ENCODE measurements at regions not wholly inside any gene's neighbourhood (a gene's known extent, or its start where the extent isn't known, plus 50 kb on each side); places are given as distances from the start of the nearest gene placed in this dataset.

DNA sequence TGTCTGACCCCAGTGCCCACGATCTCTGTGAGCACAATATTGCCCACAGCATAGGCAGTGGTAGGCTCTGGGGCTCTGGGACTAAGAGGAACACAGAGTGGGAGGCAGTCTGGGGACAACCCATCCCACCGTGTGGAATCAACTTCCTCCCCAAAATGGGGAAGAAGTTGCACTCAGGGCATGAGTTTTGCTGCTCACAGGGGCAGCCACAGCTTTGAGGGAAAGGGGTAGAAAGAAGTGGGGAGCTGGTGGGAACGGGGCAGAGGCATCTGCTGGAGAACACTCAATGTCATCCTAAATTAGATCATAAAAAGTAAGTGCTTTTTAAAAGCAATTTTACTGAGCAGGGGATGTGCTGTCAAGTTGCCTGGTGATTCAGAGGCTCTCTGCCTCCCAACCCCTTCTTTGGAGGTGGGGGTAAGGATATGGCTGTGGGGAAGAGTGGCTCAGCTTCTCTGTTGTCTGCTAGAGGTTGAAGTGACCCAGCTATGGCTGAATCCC is 233.8 kb upstream of the NCAM1 start:
- H3K4me1 ChIP-seq (ENCODE audit: control insufficient read depth, insufficient read depth, low read length, poor library complexity, severe bottlenecking): no peaks in the 10 kb centered on the region
- no peak for DNase-seq
- no peaks in the 10 kb centered on the region for H3K9me3 ChIP-seq (ENCODE audit: control insufficient read depth, low read length)
- no peaks in the 10 kb centered on the region for H3K27me3 ChIP-seq (replicated peaks; ENCODE audit: control insufficient read depth, insufficient read depth, low read length, poor library complexity, severe bottlenecking)
- no peaks in the 10 kb centered on the region for H3K36me3 ChIP-seq (ENCODE audit: control insufficient read depth, insufficient read depth, low read length)
- H3K27ac ChIP-seq (ENCODE audit: insufficient read depth, low read length, poor library complexity, severe bottlenecking): no peak overlapping the region
- no peak overlapping the region for H3K4me3 ChIP-seq (ENCODE audit: insufficient read depth, low read depth, low read length, poor library complexity, severe bottlenecking)

GRCh38 chr11:112728288-112728687 is 232.9 kb upstream of the NCAM1 start:
- Histone ChIP-seq H3K4me3 (ENCODE audit: insufficient read depth, low read depth, low read length, poor library complexity, severe bottlenecking) (no peak overlapping the region), H3K36me3 (ENCODE audit: control insufficient read depth, insufficient read depth, low read length) (no peaks in the 10 kb centered on the region), H3K4me1 (ENCODE audit: control insufficient read depth, insufficient read depth, low read length, poor library complexity, severe bottlenecking) (no peaks in the 10 kb centered on the region), H3K27ac (ENCODE audit: insufficient read depth, low read length, poor library complexity, severe bottlenecking) (no peak overlapping the region), H3K9me3 (ENCODE audit: control insufficient read depth, low read length) (no peaks in the 10 kb centered on the region), H3K27me3 (replicated peaks; ENCODE audit: control insufficient read depth, insufficient read depth, low read length, poor library complexity, severe bottlenecking) (no peaks in the 10 kb centered on the region)
- no peak for DNase-seq

GRCh38 chr11:112728716-112729115 is 232.5 kb upstream of the NCAM1 start:
- Histone ChIP-seq H3K4me1 (ENCODE audit: control insufficient read depth, insufficient read depth, low read length, poor library complexity, severe bottlenecking) (no peaks in the 10 kb centered on the region), H3K9me3 (ENCODE audit: control insufficient read depth, low read length) (no peaks in the 10 kb centered on the region), H3K27me3 (replicated peaks; ENCODE audit: control insufficient read depth, insufficient read depth, low read length, poor library complexity, severe bottlenecking) (no peaks in the 10 kb centered on the region), H3K36me3 (ENCODE audit: control insufficient read depth, insufficient read depth, low read length) (no peaks in the 10 kb centered on the region), H3K27ac (ENCODE audit: insufficient read depth, low read length, poor library complexity, severe bottlenecking) (no peak overlapping the region), H3K4me3 (ENCODE audit: insufficient read depth, low read depth, low read length, poor library complexity, severe bottlenecking) (no peak overlapping the region)
- no peak for DNase-seq

DNA sequence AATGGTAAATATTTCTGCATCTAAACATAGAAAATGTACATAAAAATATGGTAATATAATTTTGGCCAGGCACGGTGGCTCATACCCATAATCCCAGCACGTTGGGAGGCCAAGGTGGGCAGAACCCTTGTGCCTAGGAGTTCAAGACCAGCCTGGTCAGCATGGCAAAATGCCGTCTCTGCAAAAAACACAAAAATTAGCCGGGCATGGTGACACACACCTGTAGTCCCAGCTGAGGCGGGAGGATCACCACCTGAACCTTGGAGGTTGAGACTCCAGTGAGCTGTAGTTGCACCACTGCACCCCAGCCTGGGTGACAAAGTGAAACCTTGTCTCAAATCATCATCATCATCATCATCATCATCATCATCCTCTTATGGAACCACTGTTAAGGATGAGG is 230.6 kb upstream of the NCAM1 start:
- no peak overlapping the region for H3K4me3 ChIP-seq (ENCODE audit: insufficient read depth, low read depth, low read length, poor library complexity, severe bottlenecking)
- H3K27me3 ChIP-seq (replicated peaks; ENCODE audit: control insufficient read depth, insufficient read depth, low read length, poor library complexity, severe bottlenecking): no peaks in the 10 kb centered on the region
- no peaks in the 10 kb centered on the region for H3K36me3 ChIP-seq (ENCODE audit: control insufficient read depth, insufficient read depth, low read length)
- H3K4me1 ChIP-seq (ENCODE audit: control insufficient read depth, insufficient read depth, low read length, poor library complexity, severe bottlenecking): no peaks in the 10 kb centered on the region
- no peak for DNase-seq
- no peaks in the 10 kb centered on the region for H3K9me3 ChIP-seq (ENCODE audit: control insufficient read depth, low read length)
- H3K27ac ChIP-seq (ENCODE audit: insufficient read depth, low read length, poor library complexity, severe bottlenecking): no peak overlapping the region

DNA sequence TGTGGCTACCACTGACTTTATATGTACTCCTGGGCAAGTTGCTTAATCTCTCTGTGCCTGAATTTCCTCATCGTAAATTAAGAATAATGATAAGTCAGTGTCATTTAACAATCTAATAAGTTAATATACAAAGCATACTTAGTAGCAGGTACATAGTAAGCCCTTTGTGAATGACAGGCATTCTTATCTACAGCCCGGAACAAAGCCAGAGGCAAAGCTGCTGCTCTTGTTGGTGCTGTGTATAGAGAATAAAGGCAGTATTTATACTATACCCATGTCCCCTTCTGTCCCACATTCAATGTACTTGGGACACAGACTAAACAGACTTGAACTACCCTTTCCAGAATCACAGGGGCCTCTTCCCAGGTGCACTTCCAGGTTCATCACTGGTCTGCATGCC is 229.7 kb upstream of the NCAM1 start:
- H3K27ac ChIP-seq (ENCODE audit: insufficient read depth, low read length, poor library complexity, severe bottlenecking): no peak overlapping the region
- no peaks in the 10 kb centered on the region for H3K9me3 ChIP-seq (ENCODE audit: control insufficient read depth, low read length)
- DNase-seq: no peak
- H3K27me3 ChIP-seq (replicated peaks; ENCODE audit: control insufficient read depth, insufficient read depth, low read length, poor library complexity, severe bottlenecking): no peaks in the 10 kb centered on the region
- H3K4me3 ChIP-seq (ENCODE audit: insufficient read depth, low read depth, low read length, poor library complexity, severe bottlenecking): no peak overlapping the region
- H3K4me1 ChIP-seq (ENCODE audit: control insufficient read depth, insufficient read depth, low read length, poor library complexity, severe bottlenecking): no peaks in the 10 kb centered on the region
- H3K36me3 ChIP-seq (ENCODE audit: control insufficient read depth, insufficient read depth, low read length): no peaks in the 10 kb centered on the region

GRCh38 chr11:112732031-112732430 is 229.2 kb upstream of the NCAM1 start:
- Histone ChIP-seq H3K9me3 (ENCODE audit: control insufficient read depth, low read length) (no peaks in the 10 kb centered on the region), H3K36me3 (ENCODE audit: control insufficient read depth, insufficient read depth, low read length) (no peaks in the 10 kb centered on the region), H3K4me3 (ENCODE audit: insufficient read depth, low read depth, low read length, poor library complexity, severe bottlenecking) (no peak overlapping the region), H3K27me3 (replicated peaks; ENCODE audit: control insufficient read depth, insufficient read depth, low read length, poor library complexity, severe bottlenecking) (no peaks in the 10 kb centered on the region), H3K4me1 (ENCODE audit: control insufficient read depth, insufficient read depth, low read length, poor library complexity, severe bottlenecking) (no peaks in the 10 kb centered on the region), H3K27ac (ENCODE audit: insufficient read depth, low read length, poor library complexity, severe bottlenecking) (no peak overlapping the region)
- no peak for DNase-seq

GRCh38 chr11:112734207-112734606 is 227.0 kb upstream of the NCAM1 start:
- Histone ChIP-seq H3K36me3 (ENCODE audit: control insufficient read depth, insufficient read depth, low read length) (no peaks in the 10 kb centered on the region), H3K4me3 (ENCODE audit: insufficient read depth, low read depth, low read length, poor library complexity, severe bottlenecking) (no peak overlapping the region), H3K4me1 (ENCODE audit: control insufficient read depth, insufficient read depth, low read length, poor library complexity, severe bottlenecking) (no peaks in the 10 kb centered on the region), H3K27me3 (replicated peaks; ENCODE audit: control insufficient read depth, insufficient read depth, low read length, poor library complexity, severe bottlenecking) (no peaks in the 10 kb centered on the region), H3K9me3 (ENCODE audit: control insufficient read depth, low read length) (no peaks in the 10 kb centered on the region), H3K27ac (ENCODE audit: insufficient read depth, low read length, poor library complexity, severe bottlenecking) (no peak overlapping the region)
- no peak for DNase-seq

GRCh38 chr11:112735470-112735869 is 225.8 kb upstream of the NCAM1 start:
- Histone ChIP-seq H3K27ac (ENCODE audit: insufficient read depth, low read length, poor library complexity, severe bottlenecking) (no peak overlapping the region), H3K27me3 (replicated peaks; ENCODE audit: control insufficient read depth, insufficient read depth, low read length, poor library complexity, severe bottlenecking) (no peaks in the 10 kb centered on the region), H3K4me1 (ENCODE audit: control insufficient read depth, insufficient read depth, low read length, poor library complexity, severe bottlenecking) (no peaks in the 10 kb centered on the region), H3K36me3 (ENCODE audit: control insufficient read depth, insufficient read depth, low read length) (no peaks in the 10 kb centered on the region), H3K4me3 (ENCODE audit: insufficient read depth, low read depth, low read length, poor library complexity, severe bottlenecking) (no peak overlapping the region), H3K9me3 (ENCODE audit: control insufficient read depth, low read length) (no peaks in the 10 kb centered on the region)
- no peak for DNase-seq

- H3K4me1 ChIP-seq (ENCODE audit: control insufficient read depth, insufficient read depth, low read length, poor library complexity, severe bottlenecking): no peaks in the 10 kb centered on the region
- no peak for DNase-seq
Measured at GRCh38 chr11:112744041-112744440, 217.2 kb upstream of the NCAM1 start.

GRCh38 chr11:112745973-112746372 is 215.2 kb upstream of the NCAM1 start:
- H3K27ac ChIP-seq (ENCODE audit: insufficient read depth, low read length, poor library complexity, severe bottlenecking): no peak overlapping the region
- no peak overlapping the region for H3K4me3 ChIP-seq (ENCODE audit: insufficient read depth, low read depth, low read length, poor library complexity, severe bottlenecking)
- H3K4me1 ChIP-seq (ENCODE audit: control insufficient read depth, insufficient read depth, low read length, poor library complexity, severe bottlenecking): no peaks in the 10 kb centered on the region
- H3K36me3 ChIP-seq (ENCODE audit: control insufficient read depth, insufficient read depth, low read length): no peaks in the 10 kb centered on the region
- no peak for DNase-seq
- H3K27me3 ChIP-seq (replicated peaks; ENCODE audit: control insufficient read depth, insufficient read depth, low read length, poor library complexity, severe bottlenecking): peaks cover 3% of the 10 kb centered on the region
- no peaks in the 10 kb centered on the region for H3K9me3 ChIP-seq (ENCODE audit: control insufficient read depth, low read length)

More at GRCh38 chr11:112744041-112744440, 217.2 kb upstream of the NCAM1 start:
- H3K36me3 ChIP-seq (ENCODE audit: control insufficient read depth, insufficient read depth, low read length): no peaks in the 10 kb centered on the region
- no peak overlapping the region for H3K4me3 ChIP-seq (ENCODE audit: insufficient read depth, low read depth, low read length, poor library complexity, severe bottlenecking)
- no peaks in the 10 kb centered on the region for H3K9me3 ChIP-seq (ENCODE audit: control insufficient read depth, low read length)
- peaks cover 3% of the 10 kb centered on the region for H3K27me3 ChIP-seq (replicated peaks; ENCODE audit: control insufficient read depth, insufficient read depth, low read length, poor library complexity, severe bottlenecking)
- H3K27ac ChIP-seq (ENCODE audit: insufficient read depth, low read length, poor library complexity, severe bottlenecking): no peak overlapping the region

DNA sequence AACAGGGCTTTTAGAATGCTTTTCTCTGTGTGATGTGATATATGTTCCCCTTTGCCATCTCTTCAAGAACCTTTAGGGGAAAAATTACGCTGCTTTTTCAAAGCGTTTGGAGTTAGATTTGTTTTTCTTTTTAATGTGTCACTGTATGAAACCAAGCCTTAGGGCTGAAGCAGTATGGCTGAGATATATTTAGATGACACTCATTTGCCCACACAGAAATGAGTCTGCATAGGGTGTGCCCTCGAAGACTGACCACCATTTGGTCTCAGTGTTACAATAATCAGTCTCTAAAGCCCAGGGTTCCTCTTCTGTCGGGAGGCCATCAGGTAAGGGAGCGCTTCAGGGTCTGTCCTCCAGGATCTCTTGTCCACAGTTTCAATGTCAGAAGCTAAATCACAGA is 213.0 kb upstream of the NCAM1 start:
- Histone ChIP-seq H3K4me3 (ENCODE audit: insufficient read depth, low read depth, low read length, poor library complexity, severe bottlenecking) (no peak overlapping the region), H3K4me1 (ENCODE audit: control insufficient read depth, insufficient read depth, low read length, poor library complexity, severe bottlenecking) (no peaks in the 10 kb centered on the region), H3K9me3 (ENCODE audit: control insufficient read depth, low read length) (no peaks in the 10 kb centered on the region), H3K36me3 (ENCODE audit: control insufficient read depth, insufficient read depth, low read length) (no peaks in the 10 kb centered on the region), H3K27ac (ENCODE audit: insufficient read depth, low read length, poor library complexity, severe bottlenecking) (no peak overlapping the region), H3K27me3 (replicated peaks; ENCODE audit: control insufficient read depth, insufficient read depth, low read length, poor library complexity, severe bottlenecking) (no peaks in the 10 kb centered on the region)
- DNase-seq: no peak

Data from effector memory CD4-positive, alpha-beta T cell (primary cell).